HG02970 (cell line): ENCODE measurements at regions not wholly inside any gene's neighbourhood (a gene's known extent, or its start where the extent isn't known, plus 50 kb on each side); places are given as distances from the start of the nearest gene placed in this dataset.
"Not testable (repeated sequence)": the region's sequence is repeated elsewhere in the genome, so short reads cannot be mapped to it uniquely, and the experiment has no call there.

ENCODE experiments used
- ATAC-seq: cut with Tn5 transposase; IDR thresholded peaks from one replicate; pipeline ENCODE4 v1.9.1; 2021; ENCODE audit warnings: mild to moderate bottlenecking, moderate library complexity, moderate number of reproducible peaks; ENCODE audit not compliant: unreplicated experiment, low FRiP score

DNA sequence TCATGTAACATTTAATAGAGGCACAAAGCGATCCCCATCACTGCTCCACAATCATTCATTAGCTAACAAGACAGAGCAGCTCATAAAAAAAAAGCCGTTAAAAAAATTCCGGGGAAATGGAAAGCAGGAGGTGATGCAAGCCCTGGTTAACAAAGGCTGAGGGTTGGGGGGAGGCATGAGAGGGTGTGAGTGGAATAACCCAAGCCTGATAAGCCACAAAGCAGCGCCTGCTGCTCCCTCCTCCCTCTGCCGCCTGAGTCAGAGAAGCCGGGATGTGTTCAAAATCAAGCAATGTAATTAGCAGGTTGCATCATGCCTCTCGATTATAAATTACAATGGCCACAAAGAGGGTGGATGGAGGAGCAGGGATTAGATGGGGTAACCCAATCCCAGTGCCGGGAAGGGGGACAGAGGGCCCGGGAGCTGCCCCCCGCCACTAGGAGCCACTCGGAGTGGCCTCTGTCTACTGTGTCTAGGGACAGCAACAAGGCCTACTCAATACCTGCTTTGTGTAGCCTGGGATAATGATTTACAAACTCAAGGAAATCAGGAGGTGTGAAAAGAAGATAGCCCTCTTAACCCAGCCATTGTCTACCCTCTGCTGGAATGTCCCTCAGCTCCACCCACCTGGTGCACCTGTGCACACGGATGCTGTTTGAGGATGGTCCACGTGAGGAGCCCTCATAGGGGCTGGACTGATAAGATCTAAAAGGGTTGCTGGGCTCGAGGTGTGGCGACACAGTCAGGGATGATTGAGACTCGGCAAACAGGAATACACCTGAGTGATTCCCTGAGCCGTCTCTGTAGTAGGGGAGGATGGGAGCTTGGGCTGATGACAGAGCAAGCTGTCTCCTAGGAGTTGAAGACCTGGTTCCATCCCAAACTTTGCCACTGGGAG lies 156.9 kb downstream of the VEGFA start:
- no peak for ATAC-seq

- not testable (repeated sequence) for ATAC-seq
Measured at GRCh38 chr6:43925636-43926139, 155.7 kb downstream of the VEGFA start.

- no peak for ATAC-seq
Measured at GRCh38 chr6:43924222-43924702, 154.3 kb downstream of the VEGFA start.

DNA sequence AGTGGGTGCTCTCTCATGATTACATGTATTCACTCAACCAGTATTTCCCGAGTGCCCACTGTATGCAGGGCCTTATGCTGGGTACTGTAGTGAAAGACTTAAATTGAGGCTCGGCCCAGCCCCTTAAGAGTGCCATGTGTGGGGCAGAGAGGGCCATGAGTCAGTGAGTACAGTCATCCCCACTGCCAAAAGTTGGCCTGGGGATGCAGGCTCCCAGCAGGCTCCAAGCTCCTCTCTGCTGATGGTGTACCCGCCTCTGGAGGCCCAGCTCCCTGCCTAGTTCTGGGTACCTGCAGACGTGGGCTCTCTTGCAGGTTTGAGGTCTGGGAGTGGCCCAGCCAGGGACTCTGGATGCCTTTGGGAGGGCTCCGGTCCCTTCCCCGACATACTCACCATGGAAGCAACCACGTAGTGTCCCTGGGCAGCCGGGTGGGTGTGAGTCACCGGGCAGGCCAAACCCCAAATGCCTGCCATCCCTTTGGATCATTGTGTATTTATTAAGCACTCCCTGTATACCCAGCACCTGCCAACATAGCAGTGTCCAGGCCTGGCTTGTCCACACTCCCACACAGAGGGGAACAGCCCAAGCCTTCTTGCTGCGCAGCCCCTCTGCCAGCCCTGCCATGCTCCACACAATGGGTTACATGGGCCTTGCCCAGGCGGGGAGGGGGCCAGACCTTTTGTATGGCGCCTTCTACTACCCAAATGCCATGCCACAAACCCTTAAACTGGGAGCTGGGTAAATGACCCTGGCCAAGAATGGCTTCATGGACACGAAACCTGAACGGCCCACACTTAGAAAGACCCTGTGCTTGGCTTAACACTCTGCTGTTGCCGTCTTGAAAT lies 153.6 kb downstream of the VEGFA start:
- ATAC-seq, result no peak

GRCh38 chr6:43922426-43923375 lies 152.7 kb downstream of the VEGFA start:
- no peak for ATAC-seq

GRCh38 chr6:43921548-43922425 lies 151.8 kb downstream of the VEGFA start:
- ATAC-seq, result no peak

- ATAC-seq, result no peak
Measured at GRCh38 chr6:43921039-43921438, 151.0 kb downstream of the VEGFA start.

DNA sequence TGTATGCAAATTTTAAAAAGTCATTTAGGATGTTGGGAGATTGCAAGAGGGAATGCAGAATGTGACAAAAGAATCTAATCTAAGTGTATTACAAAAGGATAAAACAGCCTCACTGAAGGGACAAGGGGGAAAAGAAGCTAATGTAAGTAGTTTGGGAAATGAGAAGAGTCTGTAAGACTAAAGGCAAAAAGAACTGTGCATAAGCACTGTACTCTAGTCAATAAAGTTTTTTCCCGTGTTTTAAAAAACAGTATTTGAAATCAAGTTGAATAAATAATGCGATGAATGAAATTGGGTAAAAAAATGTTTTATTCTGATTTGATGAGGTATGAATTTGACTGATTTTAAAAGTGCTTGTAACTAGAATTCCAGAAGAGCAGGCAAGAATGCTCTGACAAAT lies 149.8 kb downstream of the VEGFA start:
- no peak for ATAC-seq

DNA sequence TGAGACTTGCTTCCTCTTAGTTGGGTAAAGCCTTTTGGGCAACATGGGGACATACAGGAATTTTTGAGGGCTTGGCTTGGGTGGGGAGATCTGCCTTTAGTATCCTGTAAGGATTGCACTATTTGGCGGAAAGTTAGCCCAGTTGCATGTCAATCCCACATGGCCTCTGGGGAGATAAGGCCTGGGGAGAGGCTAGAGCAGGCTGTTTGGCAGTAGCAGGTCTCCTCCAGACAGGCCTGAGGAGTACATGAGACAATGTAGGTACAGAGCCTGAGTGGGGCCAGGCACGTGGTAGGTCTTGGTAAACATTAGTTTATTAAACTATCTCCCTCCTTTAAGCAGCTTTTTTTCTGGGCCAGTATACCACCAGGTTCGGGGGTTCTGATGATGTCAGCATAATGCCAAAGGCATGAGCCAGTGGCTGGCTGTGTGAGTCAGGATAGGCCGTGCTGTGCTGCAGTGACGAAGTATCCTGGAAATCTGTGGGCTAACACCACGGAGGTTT lies 147.9 kb downstream of the VEGFA start:
- ATAC-seq, result no peak

DNA sequence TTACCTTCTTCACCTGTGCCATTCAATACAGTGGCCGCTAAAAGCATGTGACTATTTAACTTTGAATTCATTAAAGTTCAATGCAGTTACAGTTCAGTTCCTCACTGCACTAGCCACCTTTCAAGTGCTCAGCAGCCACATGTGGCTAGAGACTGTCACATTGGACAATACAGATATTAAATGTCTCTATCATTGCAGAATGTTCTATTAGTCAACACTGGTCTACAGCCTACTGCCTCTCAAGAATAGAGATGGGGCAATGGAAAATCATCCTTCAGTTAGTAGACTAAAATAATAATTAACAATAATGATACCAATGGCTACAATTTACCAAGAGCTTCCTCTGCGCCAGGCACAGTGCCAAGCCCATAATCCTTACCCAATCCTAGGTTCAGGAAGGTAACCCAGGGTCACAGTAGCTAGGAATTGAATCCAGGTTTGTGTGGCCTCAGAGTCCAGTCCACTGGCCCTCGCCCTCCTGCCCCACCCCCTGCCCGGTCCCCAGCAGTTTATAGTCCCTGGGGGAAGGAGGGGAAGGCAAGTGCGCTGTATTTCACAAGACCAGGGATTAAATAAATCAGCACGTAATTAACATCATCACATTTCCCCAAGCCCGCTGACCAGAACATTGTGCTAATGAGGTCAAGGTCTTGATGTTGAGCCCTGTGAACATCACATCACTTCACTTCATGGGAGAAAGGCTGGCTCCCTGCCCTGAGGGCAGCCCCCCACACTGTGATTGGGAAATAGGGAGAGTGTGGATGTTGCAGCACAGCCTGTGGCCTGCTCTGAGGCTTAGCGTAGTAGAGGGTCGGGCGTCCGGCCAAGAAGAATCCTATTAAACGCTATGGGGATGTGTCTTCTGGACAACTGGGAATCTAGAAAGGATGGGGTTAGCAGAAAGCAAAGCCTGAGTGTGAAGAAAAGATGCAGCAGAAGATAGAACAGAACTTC lies 147.2 kb downstream of the VEGFA start:
- ATAC-seq, result no peak

GRCh38 chr6:43915986-43916923 lies 146.2 kb downstream of the VEGFA start:
- ATAC-seq, result no peak

- ATAC-seq, result no peak
Measured at GRCh38 chr6:43915208-43915869, 145.3 kb downstream of the VEGFA start.

DNA sequence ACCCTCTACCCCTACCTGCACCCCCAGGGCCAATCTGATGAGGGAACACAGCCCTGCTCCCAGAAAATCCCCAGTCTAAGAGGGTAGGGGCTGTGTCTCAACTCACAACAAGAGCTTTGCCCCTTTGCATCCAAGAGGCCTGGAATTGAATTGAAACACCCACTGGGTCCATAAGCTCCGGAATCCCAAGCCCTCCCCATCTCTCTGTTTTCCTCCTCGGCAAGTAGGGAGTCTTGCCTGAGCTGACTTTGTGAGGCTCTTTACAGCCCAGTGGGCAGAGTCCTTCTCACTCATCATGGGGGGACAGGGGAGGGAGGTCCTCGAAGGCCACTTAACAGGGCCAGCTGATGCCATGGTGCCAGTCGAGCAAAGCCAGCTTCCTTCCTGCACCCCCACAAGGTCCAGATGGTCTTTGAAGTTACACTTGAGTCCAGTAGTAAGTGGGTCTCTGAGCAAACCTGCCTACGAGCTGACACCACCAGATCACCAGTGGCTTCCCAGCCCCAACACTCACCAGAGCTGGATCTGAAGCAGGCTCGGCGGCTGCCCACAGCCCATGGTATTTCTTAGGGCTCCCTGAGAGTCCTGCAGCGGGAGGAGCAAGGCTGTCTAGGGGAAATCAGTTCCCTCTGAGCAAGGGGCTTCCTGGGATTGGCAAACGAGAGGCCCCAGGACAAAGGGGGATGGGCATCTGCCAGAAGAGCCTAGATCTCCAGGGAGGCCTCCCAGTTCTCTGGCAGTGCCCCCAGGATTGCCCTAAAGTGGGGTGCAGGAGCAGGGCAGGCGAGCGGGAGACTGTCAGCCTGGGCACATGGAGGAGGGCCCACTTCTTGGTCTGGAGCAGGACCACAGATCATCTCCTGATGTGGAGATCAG lies 144.5 kb downstream of the VEGFA start:
- ATAC-seq, result no peak

DNA sequence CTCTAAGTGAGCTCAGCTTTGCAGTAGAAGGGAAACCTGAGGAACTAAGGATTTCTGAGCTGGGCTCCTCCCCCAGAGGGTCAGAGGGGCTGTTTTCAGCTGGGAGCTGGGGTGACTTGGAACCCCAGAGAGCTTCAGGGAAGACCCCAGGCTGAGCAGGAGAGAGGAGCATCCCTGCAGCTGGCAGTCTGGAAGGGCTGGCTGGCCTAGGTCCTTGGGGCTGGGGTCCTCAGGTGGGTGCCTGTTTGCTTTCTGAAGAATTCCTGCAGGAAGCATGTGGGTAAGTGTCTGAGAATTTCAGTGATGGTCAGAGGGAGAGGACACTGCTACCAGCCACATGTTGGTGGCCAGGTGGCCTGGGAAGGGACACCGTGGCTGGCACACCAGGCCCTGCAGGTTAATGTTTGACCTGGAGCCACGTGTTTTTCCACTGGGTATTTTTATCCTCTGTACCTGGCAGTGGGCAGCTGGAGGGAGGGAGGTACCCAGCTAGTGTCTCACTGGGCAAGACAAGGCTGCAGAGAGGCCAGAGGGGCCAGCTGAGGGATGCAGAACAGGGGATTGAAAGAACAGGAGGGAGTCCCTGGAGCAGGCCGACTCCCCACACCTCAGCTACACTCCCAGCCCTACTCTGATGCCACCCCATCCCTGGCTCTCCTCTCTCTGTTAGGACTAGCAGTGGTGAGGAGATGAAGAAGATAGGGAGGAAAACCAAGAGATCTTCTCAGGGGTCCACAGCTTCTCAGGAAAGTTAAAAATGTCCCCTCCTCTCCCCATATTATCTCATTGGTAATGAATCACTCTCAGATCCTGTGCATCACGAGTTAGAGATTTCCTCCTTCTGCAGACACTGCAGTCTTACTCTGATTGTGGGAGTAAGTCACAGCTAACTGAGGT lies 143.6 kb downstream of the VEGFA start:
- ATAC-seq, result no peak
